Thyroid gland (tissue), 4 donors: ENCODE measurements at regions not wholly inside any gene's neighbourhood (a gene's known extent, or its start where the extent isn't known, plus 50 kb on each side); places are given as distances from the start of the nearest gene placed in this dataset.

ENCODE experiments used
- DNase-seq, 2 donors: peaks; one replicate each; pipeline ENCODE4 v3.0.0-alpha.2; 2019
- H3K27ac ChIP-seq, 3 donors: fragments of 200-600 bp; sonication (generic); 1 replicate in 2 of 3; 2 replicates in 1 of 3; pipeline ENCODE4 v1.5.1; 2016 to 2019; ENCODE audit warnings: mild to moderate bottlenecking in 1 of 3, moderate library complexity in 1 of 3
- H3K27me3 ChIP-seq: fragments of 200-600 bp; sonication (generic); one replicate; pipeline ENCODE4 v1.5.1; 2019
- H3K36me3 ChIP-seq, 2 donors: fragments of 200-600 bp; sonication (generic); one replicate each; pipeline ENCODE4 v1.5.1; 2016 to 2019
- H3K4me1 ChIP-seq, 2 donors: fragments of 200-600 bp; sonication (generic); one replicate each; pipeline ENCODE4 v1.5.1; 2017 to 2019
- H3K4me3 ChIP-seq, 3 donors: fragments of 200-600 bp; sonication (generic); replicated peaks in 1 of 3; 1 replicate in 2 of 3; 2 replicates in 1 of 3; pipeline ENCODE4 v1.5.1; 2016; ENCODE audit warnings: mild to moderate bottlenecking in 1 of 3
- H3K9me3 ChIP-seq: fragments of 200-600 bp; sonication (generic); one replicate; pipeline ENCODE4 v1.5.1; 2017
- CTCF ChIP-seq, 6 experiments: fragments of 200-600 bp in 3 of 6; fragments of 450-650 bp in 3 of 6; sonication (generic) in 3 of 6; IDR thresholded peaks; one replicate each; pipeline ENCODE4 v1.5.1; 2016 to 2019; ENCODE audit warnings: antibody characterized with exemption in 6 of 6, mild to moderate bottlenecking in 2 of 6, inconsistent platforms in 1 of 6, moderate library complexity in 1 of 6
- POLR2A ChIP-seq, 2 donors: fragments of 450-650 bp; IDR thresholded peaks; one replicate each; pipeline ENCODE4 v1.6.1; 2017; ENCODE audit warnings: antibody characterized with exemption in 2 of 2, mild to moderate bottlenecking in 2 of 2, moderate library complexity in 1 of 2
- WGBS, 2 donors: methylation state at CpG; one replicate each; pipeline ENCODE4 v1.1.5; 2017; 5-methylcytosine and 5-hydroxymethylcytosine counted together
- intact Hi-C: fragments of 100-400 bp; cut with DNase I; formaldehyde crosslinking; loops from one replicate; pipeline ENCODE4 v1.15.1; 2023

- TF ChIP-seq CTCF (IDR thresholded peaks at IDR 0.05) (no peak), POLR2A (IDR thresholded peaks at IDR 0.05) (no peak)
Measured at GRCh38 chr2:21820271-21820670, 696.5 kb downstream of the TDRD15 start.

GRCh38 chr2:21821672-21822227, 698.0 kb downstream of the TDRD15 start:
- no peaks in the 10 kb centered on the region for H3K9me3 ChIP-seq
- no peak overlapping the region for H3K27ac ChIP-seq
- DNase-seq = no peak
- TF ChIP-seq POLR2A (IDR thresholded peaks at IDR 0.05) = no peak
- no peak for TF ChIP-seq CTCF (IDR thresholded peaks at IDR 0.05)
- H3K4me3 ChIP-seq = no peak overlapping the region
- no peaks in the 10 kb centered on the region for H3K27me3 ChIP-seq
- H3K36me3 ChIP-seq = no peaks in the 10 kb centered on the region
- WGBS, 2 donors = 33 to 36% methylated on average over 6 of the region's 6 CpGs
- no peaks in the 10 kb centered on the region for H3K4me1 ChIP-seq
- intact Hi-C loops = no loop called here

More at GRCh38 chr2:21820271-21820670, 696.5 kb downstream of the TDRD15 start:
- intact Hi-C loops = no loop called here
- Histone ChIP-seq H3K9me3 (no peaks in the 10 kb centered on the region), H3K27me3 (no peaks in the 10 kb centered on the region), H3K4me1 (no peaks in the 10 kb centered on the region), H3K36me3 (no peaks in the 10 kb centered on the region), H3K27ac (no peak overlapping the region), H3K4me3 (no peak overlapping the region)
- no peak for DNase-seq
- 63 to 84% methylated on average over 1 of the region's 1 CpG for WGBS, 2 donors

- H3K36me3 ChIP-seq = no peaks in the 10 kb centered on the region
- H3K4me3 ChIP-seq = no peak overlapping the region
- WGBS, 2 donors = 42 to 60% methylated on average over 2 of the region's 2 CpGs
- no peak for DNase-seq
- H3K27ac ChIP-seq = no peak overlapping the region
- intact Hi-C loops = no loop called here
- TF ChIP-seq CTCF (IDR thresholded peaks at IDR 0.05) (no peak), POLR2A (IDR thresholded peaks at IDR 0.05) (no peak)
- H3K4me1 ChIP-seq = no peaks in the 10 kb centered on the region
- H3K9me3 ChIP-seq = no peaks in the 10 kb centered on the region
- H3K27me3 ChIP-seq = no peaks in the 10 kb centered on the region
Measured at GRCh38 chr2:21822505-21822904, 698.7 kb downstream of the TDRD15 start.

GRCh38 chr2:21833767-21834166, 710.0 kb downstream of the TDRD15 start:
- TF ChIP-seq CTCF (IDR thresholded peaks at IDR 0.05) = no peak
- TF ChIP-seq POLR2A (IDR thresholded peaks at IDR 0.05) = no peak
- Histone ChIP-seq H3K36me3 (no peaks in the 10 kb centered on the region), H3K4me1 (no peaks in the 10 kb centered on the region), H3K9me3 (no peaks in the 10 kb centered on the region), H3K4me3 (no peak overlapping the region), H3K27ac (no peak overlapping the region), H3K27me3 (no peaks in the 10 kb centered on the region)
- 85 to 89% methylated on average over 2 of the region's 2 CpGs for WGBS, 2 donors
- DNase-seq = no peak
- intact Hi-C loops = no loop called here

GRCh38 chr2:21836261-21836660, 712.5 kb downstream of the TDRD15 start:
- no peaks in the 10 kb centered on the region for H3K27me3 ChIP-seq
- H3K9me3 ChIP-seq = no peaks in the 10 kb centered on the region
- no peak overlapping the region for H3K27ac ChIP-seq
- H3K4me1 ChIP-seq = no peaks in the 10 kb centered on the region
- 74% methylated on average over 3 of the region's 3 CpGs for WGBS, 2 donors
- H3K36me3 ChIP-seq = no peaks in the 10 kb centered on the region
- DNase-seq = no peak
- intact Hi-C loops = no loop called here
- TF ChIP-seq POLR2A (IDR thresholded peaks at IDR 0.05) (no peak), CTCF (IDR thresholded peaks at IDR 0.05) (no peak)
- H3K4me3 ChIP-seq = no peak overlapping the region
